Neural progenitor cell (in vitro differentiated cells): ENCODE measurements at regions not wholly inside any gene's neighbourhood (a gene's known extent, or its start where the extent isn't known, plus 50 kb on each side); places are given as distances from the start of the nearest gene placed in this dataset.

Source experiments
- DNase-seq: peaks from one replicate; pipeline ENCODE4 v3.0.0-alpha.2; 2016; ENCODE audit warnings: low spot score
- H2AFZ ChIP-seq: fragments of 200-600 bp; sonication (generic); replicated peaks from 2 replicates; pipeline ENCODE4 v1.6.1; 2016; ENCODE audit warnings: antibody characterized with exemption
- H3F3A ChIP-seq: fragments of 200-600 bp; sonication (generic); 2 replicates; pipeline ENCODE4 v1.6.1; 2016; ENCODE audit warnings: antibody characterized with exemption, low read depth
- H3K27ac ChIP-seq: fragments of 200-600 bp; sonication (generic); 2 replicates; pipeline ENCODE4 v1.5.1; 2016; ENCODE audit warnings: mild to moderate bottlenecking
- H3K27me3 ChIP-seq: fragments of 200-600 bp; sonication (generic); 2 replicates; pipeline ENCODE4 v1.6.1; 2016; ENCODE audit warnings: mild to moderate bottlenecking, moderate library complexity
- H3K36me3 ChIP-seq: fragments of 200-600 bp; sonication (generic); 2 replicates; pipeline ENCODE4 v1.5.1; 2016
- H3K4me1 ChIP-seq: fragments of 200-600 bp; sonication (generic); 2 replicates; pipeline ENCODE4 v1.6.1; 2016; ENCODE audit warnings: mixed run types
- H3K4me2 ChIP-seq: fragments of 200-600 bp; sonication (generic); 2 replicates; pipeline ENCODE4 v1.6.1; 2016
- H3K4me3 ChIP-seq: fragments of 200-600 bp; sonication (generic); 2 replicates; pipeline ENCODE4 v1.5.1; 2016
- H3K79me2 ChIP-seq: fragments of 200-600 bp; sonication (generic); 2 replicates; pipeline ENCODE4 v1.6.1; 2016; ENCODE audit warnings: low read depth
- H3K9ac ChIP-seq: fragments of 200-600 bp; sonication (generic); 2 replicates; pipeline ENCODE4 v1.6.1; 2016
- H3K9me3 ChIP-seq: fragments of 200-600 bp; sonication (generic); 2 replicates; pipeline ENCODE4 v1.5.1; 2016; ENCODE audit warnings: low read depth
- H4K20me1 ChIP-seq: fragments of 200-600 bp; sonication (generic); 2 replicates; pipeline ENCODE4 v1.6.1; 2016; ENCODE audit warnings: low read depth
- H3K27ac Mint-ChIP-seq: 3 replicates; pipeline ENCODE4 v1.8.0; 2021; ENCODE audit warnings: mixed read lengths
- H3K27me3 Mint-ChIP-seq: 2 replicates; pipeline ENCODE4 v1.8.0; 2022; ENCODE audit warnings: low read depth, mild to moderate bottlenecking, inconsistent platforms, moderate library complexity, mixed read lengths; ENCODE audit not compliant: insufficient read depth
- H3K36me3 Mint-ChIP-seq: 3 replicates; pipeline ENCODE4 v1.8.0; 2021; ENCODE audit warnings: mixed read lengths
- H3K4me1 Mint-ChIP-seq: 3 replicates; pipeline ENCODE4 v1.8.0; 2021; ENCODE audit warnings: mixed read lengths
- H3K4me3 Mint-ChIP-seq: 3 replicates; pipeline ENCODE4 v1.8.0; 2021; ENCODE audit warnings: mild to moderate bottlenecking, moderate library complexity, mixed read lengths
- H3K9me3 Mint-ChIP-seq: 3 replicates; pipeline ENCODE4 v1.8.0; 2020; ENCODE audit warnings: mixed read lengths
- EZH2 ChIP-seq: fragments of 200-600 bp; sonication (generic); IDR thresholded peaks from 2 replicates; pipeline ENCODE4 v1.6.1; 2017; ENCODE audit warnings: antibody characterized with exemption, mild to moderate bottlenecking, moderate library complexity
- EZH2phosphoT487 ChIP-seq: fragments of 200-600 bp; sonication (generic); IDR thresholded peaks from 2 replicates; pipeline ENCODE4 v1.6.1; 2017; ENCODE audit warnings: antibody characterized with exemption
- TF ChIP-seq, protein P1 (sequence below): fragments of 200-600 bp; sonication (generic); IDR thresholded peaks from 2 replicates; pipeline ENCODE4 v1.5.1; 2017; ENCODE audit warnings: antibody characterized with exemption, mild to moderate bottlenecking

DNA sequence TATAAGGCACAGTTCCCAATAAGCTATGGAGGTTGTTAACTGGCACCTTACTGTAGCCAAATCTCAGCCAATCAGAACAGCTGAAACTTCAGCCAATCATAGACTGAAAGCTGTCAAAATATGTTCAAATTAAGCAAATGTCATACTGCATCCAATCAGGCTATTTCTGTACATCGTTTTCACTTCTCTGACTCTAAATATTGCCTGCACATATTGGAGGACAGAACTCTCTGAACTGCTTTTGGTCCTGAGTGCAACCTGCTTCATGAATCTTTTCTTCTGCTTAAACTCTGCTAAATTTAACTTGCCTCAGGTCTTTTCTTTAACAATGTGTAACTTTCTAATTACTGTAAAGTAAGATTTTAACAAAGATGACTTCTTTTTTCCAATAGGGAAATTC, 1198.9 kb upstream of the PCDH7 start:
- Histone ChIP-seq H2AFZ (no peak overlapping the region), H4K20me1 (no peaks in the 10 kb centered on the region), H3F3A (no peaks in the 10 kb centered on the region), H3K4me3 (no peak overlapping the region), H3K9ac (no peak overlapping the region), H3K4me2 (no peak overlapping the region), H3K79me2 (no peaks in the 10 kb centered on the region), H3K27ac (no peak overlapping the region), H3K27me3 (no peaks in the 10 kb centered on the region), H3K4me1 (no peaks in the 10 kb centered on the region), H3K36me3 (no peaks in the 10 kb centered on the region), H3K9me3 (no peaks in the 10 kb centered on the region)
- TF ChIP-seq EZH2, result no peak
- no peak for DNase-seq
- no peaks in the 10 kb centered on the region for H3K4me1 Mint-ChIP-seq
- no peaks in the 10 kb centered on the region for H3K27me3 Mint-ChIP-seq
- H3K9me3 Mint-ChIP-seq, result peaks cover 8% of the 10 kb centered on the region
- H3K36me3 Mint-ChIP-seq, result no peaks in the 10 kb centered on the region
- no peak overlapping the region for H3K27ac Mint-ChIP-seq
- H3K4me3 Mint-ChIP-seq, result no peak overlapping the region

DNA sequence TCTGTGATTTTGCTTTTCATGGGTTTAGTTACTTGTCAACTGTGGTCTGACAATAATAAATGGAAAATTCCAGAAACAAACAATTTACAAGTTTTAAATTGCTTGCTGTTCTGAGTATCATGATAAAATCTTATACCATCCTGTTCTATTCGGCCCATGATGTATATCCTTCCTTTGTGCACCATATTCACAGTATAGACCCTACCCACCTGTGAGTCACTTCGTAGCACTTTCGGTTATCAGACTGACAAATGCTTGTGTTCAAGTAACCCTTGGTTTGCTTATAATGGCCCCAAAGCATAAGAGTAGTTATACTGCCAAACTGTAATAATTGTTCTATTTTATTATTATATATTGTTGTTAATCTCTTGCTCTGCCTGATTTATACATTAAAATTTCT, 1183.4 kb upstream of the PCDH7 start:
- no peaks in the 10 kb centered on the region for H3K4me1 Mint-ChIP-seq
- no peaks in the 10 kb centered on the region for H3K27me3 Mint-ChIP-seq
- Histone ChIP-seq H3K79me2 (no peaks in the 10 kb centered on the region), H3K4me2 (no peak overlapping the region), H3K27ac (no peak overlapping the region), H2AFZ (no peak overlapping the region), H3K9me3 (no peaks in the 10 kb centered on the region), H3K4me3 (no peak overlapping the region), H3K36me3 (no peaks in the 10 kb centered on the region), H4K20me1 (no peaks in the 10 kb centered on the region), H3K9ac (no peak overlapping the region), H3F3A (no peaks in the 10 kb centered on the region), H3K4me1 (no peaks in the 10 kb centered on the region), H3K27me3 (no peaks in the 10 kb centered on the region)
- no peak for DNase-seq
- no peaks in the 10 kb centered on the region for H3K36me3 Mint-ChIP-seq
- no peak overlapping the region for H3K27ac Mint-ChIP-seq
- TF ChIP-seq, protein P1, sequence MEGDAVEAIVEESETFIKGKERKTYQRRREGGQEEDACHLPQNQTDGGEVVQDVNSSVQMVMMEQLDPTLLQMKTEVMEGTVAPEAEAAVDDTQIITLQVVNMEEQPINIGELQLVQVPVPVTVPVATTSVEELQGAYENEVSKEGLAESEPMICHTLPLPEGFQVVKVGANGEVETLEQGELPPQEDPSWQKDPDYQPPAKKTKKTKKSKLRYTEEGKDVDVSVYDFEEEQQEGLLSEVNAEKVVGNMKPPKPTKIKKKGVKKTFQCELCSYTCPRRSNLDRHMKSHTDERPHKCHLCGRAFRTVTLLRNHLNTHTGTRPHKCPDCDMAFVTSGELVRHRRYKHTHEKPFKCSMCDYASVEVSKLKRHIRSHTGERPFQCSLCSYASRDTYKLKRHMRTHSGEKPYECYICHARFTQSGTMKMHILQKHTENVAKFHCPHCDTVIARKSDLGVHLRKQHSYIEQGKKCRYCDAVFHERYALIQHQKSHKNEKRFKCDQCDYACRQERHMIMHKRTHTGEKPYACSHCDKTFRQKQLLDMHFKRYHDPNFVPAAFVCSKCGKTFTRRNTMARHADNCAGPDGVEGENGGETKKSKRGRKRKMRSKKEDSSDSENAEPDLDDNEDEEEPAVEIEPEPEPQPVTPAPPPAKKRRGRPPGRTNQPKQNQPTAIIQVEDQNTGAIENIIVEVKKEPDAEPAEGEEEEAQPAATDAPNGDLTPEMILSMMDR, result no peak
- no peak for TF ChIP-seq EZH2phosphoT487
- no peak for TF ChIP-seq EZH2
- no peak overlapping the region for H3K4me3 Mint-ChIP-seq
- H3K9me3 Mint-ChIP-seq, result no peaks in the 10 kb centered on the region

DNA sequence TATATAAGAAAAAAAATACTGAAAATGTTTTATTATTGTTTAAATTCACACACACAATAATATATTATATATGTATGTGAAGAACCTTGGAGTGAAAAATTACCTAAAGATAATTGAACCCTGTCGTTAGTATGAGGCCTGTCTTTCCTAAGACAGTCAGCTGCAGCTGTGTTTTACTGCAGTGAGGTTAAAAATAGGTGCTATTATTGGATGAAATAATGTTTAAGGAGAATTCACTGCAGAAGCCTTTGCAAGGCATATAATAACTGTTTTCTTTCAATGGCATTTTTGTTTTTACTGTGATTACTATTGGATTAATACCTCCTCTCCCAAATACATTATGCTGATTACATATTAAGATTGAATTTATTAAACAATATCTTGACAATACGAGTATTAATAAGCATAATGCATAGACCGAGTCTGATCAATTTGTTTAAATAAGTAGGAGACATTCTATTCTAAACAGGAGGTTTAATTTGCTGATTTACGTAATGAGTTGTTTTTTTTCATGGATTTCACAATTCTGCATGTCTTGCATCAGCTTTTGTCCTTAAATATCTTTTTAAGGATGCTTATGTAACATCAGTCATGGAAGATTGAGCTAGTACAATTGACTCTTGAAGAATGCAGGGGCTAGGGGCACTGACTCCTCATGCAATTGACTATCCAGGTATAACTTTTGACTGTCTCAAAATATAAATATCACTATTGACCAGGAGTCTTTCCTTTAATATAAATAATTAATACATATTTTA, 1181.1 kb upstream of the PCDH7 start:
- Histone ChIP-seq H3K79me2 (no peaks in the 10 kb centered on the region), H3F3A (no peaks in the 10 kb centered on the region), H2AFZ (no peak overlapping the region), H3K9me3 (no peaks in the 10 kb centered on the region), H3K27me3 (no peaks in the 10 kb centered on the region), H3K4me2 (no peak overlapping the region), H3K9ac (no peak overlapping the region), H4K20me1 (no peaks in the 10 kb centered on the region), H3K4me1 (no peaks in the 10 kb centered on the region), H3K36me3 (no peaks in the 10 kb centered on the region), H3K27ac (no peak overlapping the region), H3K4me3 (no peak overlapping the region)
- no peak for DNase-seq
- H3K36me3 Mint-ChIP-seq, result no peaks in the 10 kb centered on the region
- no peak overlapping the region for H3K4me3 Mint-ChIP-seq
- H3K27me3 Mint-ChIP-seq, result no peaks in the 10 kb centered on the region
- no peaks in the 10 kb centered on the region for H3K4me1 Mint-ChIP-seq
- H3K27ac Mint-ChIP-seq, result no peak overlapping the region
- TF ChIP-seq EZH2phosphoT487, result no peak
- TF ChIP-seq EZH2, result no peak
- TF ChIP-seq, protein P1, result no peak
- H3K9me3 Mint-ChIP-seq, result no peaks in the 10 kb centered on the region

DNA sequence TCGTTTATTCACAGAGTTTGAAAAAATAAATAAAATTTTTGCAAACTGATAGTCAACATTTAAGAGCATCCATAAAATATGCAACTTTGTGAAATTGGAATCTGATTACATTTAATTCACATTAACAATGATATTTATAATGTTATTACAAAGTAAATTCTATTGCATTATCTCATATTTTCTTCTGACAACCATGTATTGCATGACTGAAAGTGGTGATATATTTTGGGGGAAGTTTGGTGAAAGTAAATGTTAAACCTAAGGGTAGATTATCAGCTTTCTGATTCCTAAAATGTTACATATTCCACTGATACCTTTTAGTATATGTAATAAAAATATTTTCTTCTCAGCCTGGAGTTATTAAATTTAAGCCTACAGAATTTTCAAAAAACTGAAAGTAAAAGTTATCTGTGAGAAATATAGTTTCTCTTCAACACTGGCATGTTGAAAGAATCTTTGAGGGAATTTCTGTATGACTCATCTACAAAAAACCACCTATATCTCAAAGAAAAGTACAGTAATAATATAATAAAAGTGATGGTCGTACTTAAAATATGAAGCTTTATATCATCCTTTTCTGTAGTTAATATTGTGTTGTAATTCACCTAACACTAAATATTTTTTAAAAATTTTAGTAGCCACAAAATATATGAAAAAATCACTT, 1179.6 kb upstream of the PCDH7 start:
- Histone ChIP-seq H3K27ac (no peak overlapping the region), H3K79me2 (no peaks in the 10 kb centered on the region), H3K27me3 (no peaks in the 10 kb centered on the region), H3K9me3 (no peaks in the 10 kb centered on the region), H3F3A (no peaks in the 10 kb centered on the region), H3K4me2 (no peak overlapping the region), H3K4me3 (no peak overlapping the region), H4K20me1 (no peaks in the 10 kb centered on the region), H2AFZ (no peak overlapping the region), H3K36me3 (no peaks in the 10 kb centered on the region), H3K4me1 (no peaks in the 10 kb centered on the region), H3K9ac (no peak overlapping the region)
- Mint-ChIP-seq H3K9me3 (no peaks in the 10 kb centered on the region), H3K36me3 (no peaks in the 10 kb centered on the region), H3K27me3 (no peaks in the 10 kb centered on the region), H3K4me3 (no peak overlapping the region), H3K4me1 (no peaks in the 10 kb centered on the region), H3K27ac (no peak overlapping the region)
- TF ChIP-seq EZH2phosphoT487 (no peak), EZH2 (no peak)
- DNase-seq, result no peak
